SU-DHL-6 (cell line): ENCODE measurements at regions not wholly inside any gene's neighbourhood (a gene's known extent, or its start where the extent isn't known, plus 50 kb on each side); places are given as distances from the start of the nearest gene placed in this dataset.

ENCODE experiments used
- H2AFZ ChIP-seq: fragments of 200-600 bp; sonication (generic); 2 replicates; pipeline ENCODE4 v1.6.1; 2014; ENCODE audit warnings: low read depth, mild to moderate bottlenecking, moderate library complexity, mixed read lengths, antibody characterized with exemption, low read length; ENCODE audit not compliant: severe bottlenecking
- H3F3A ChIP-seq: fragments of 200-600 bp; shearing (Covaris generic); 2 replicates; pipeline ENCODE4 v1.6.0; 2016; ENCODE audit warnings: antibody characterized with exemption, mild to moderate bottlenecking; ENCODE audit not compliant: insufficient read depth
- H3K27ac ChIP-seq: fragments of 200-600 bp; sonication (generic); 2 replicates; pipeline ENCODE4 v1.5.1; 2016; ENCODE audit warnings: low read depth, mild to moderate bottlenecking, low read length, moderate library complexity, mixed read lengths
- H3K27me3 ChIP-seq: fragments of 200-600 bp; sonication (generic), shearing (Covaris generic); 2 replicates; pipeline ENCODE4 v1.6.0; 2014; ENCODE audit warnings: mild to moderate bottlenecking, low read length
- H3K36me3 ChIP-seq: fragments of 200-600 bp; sonication (generic); 2 replicates; pipeline ENCODE4 v1.6.1; 2014; ENCODE audit warnings: mild to moderate bottlenecking, low read length, mixed read lengths
- H3K4me2 ChIP-seq: fragments of 300-600, 200-600 bp; shearing (Covaris generic), sonication (generic); 2 replicates; pipeline ENCODE4 v1.6.0; 2014; ENCODE audit warnings: low read length, low read depth, mild to moderate bottlenecking; ENCODE audit not compliant: poor library complexity, severe bottlenecking
- H3K4me3 ChIP-seq: fragments of 200-600 bp; sonication (generic); 2 replicates; pipeline ENCODE4 v1.5.1; 2014; ENCODE audit warnings: antibody characterized with exemption, low read length, mild to moderate bottlenecking, mixed read lengths; ENCODE audit not compliant: insufficient read depth, poor library complexity, severe bottlenecking
- H3K79me2 ChIP-seq: fragments of 200-600 bp; sonication (generic); 2 replicates; pipeline ENCODE4 v1.6.1; 2014; ENCODE audit warnings: mild to moderate bottlenecking, low read length, moderate library complexity; ENCODE audit not compliant: insufficient read depth
- H3K9ac ChIP-seq: fragments of 200-600 bp; sonication (generic); 2 replicates; pipeline ENCODE4 v1.7.0; 2014; ENCODE audit warnings: mild to moderate bottlenecking, low read length
- H3K9me2 ChIP-seq: fragments of 200-600 bp; sonication (generic); replicated peaks from 2 replicates; pipeline ENCODE4 v1.6.1; 2014; ENCODE audit warnings: low read length; ENCODE audit not compliant: insufficient read depth
- H3K9me3 ChIP-seq: fragments of 200-600 bp; sonication (generic); 2 replicates; pipeline ENCODE4 v1.6.1; 2014; ENCODE audit warnings: low read length, mixed read lengths; ENCODE audit not compliant: insufficient read depth
- H4K20me1 ChIP-seq: fragments of 200-600 bp; sonication (generic); 2 replicates; pipeline ENCODE4 v1.6.1; 2014; ENCODE audit warnings: low read depth, mild to moderate bottlenecking, antibody characterized with exemption, low read length, moderate library complexity, mixed read lengths
- EZH2phosphoT487 ChIP-seq: fragments of 200-600 bp; sonication (generic), shearing (Covaris generic); conservative IDR thresholded peaks from 2 replicates; pipeline ENCODE4 v1.6.1; 2018; ENCODE audit warnings: mild to moderate bottlenecking, antibody characterized with exemption, low read length, moderate library complexity, mixed read lengths
- TF ChIP-seq, protein P1 (sequence below): fragments of 200-600 bp; sonication (generic); IDR thresholded peaks from one replicate; pipeline ENCODE4 v1.5.1; 2017; ENCODE audit warnings: antibody characterized with exemption, mild to moderate bottlenecking, low read length, moderate library complexity; ENCODE audit not compliant: insufficient read depth, poor library complexity, severe bottlenecking

DNA sequence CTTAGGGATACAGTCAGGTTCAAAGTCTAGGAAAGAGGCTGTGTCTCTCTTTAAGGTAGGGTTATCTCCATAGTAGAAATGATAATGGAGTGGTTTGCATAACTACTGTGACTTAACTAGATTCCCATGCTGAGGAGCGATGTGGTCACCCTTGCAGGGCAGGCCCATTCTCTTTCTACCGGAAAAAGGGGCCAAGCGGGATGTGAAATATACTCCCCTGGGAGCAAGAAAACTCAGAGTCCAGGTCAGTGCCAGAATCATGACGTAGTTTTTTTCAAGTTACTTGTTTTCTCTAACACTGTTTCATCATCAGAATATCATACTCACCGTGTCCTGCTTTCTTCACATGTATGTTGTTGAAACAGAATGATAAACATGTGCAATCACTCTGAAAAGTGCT, 649.0 kb upstream of the ANKRD30A start:
- H3K27ac ChIP-seq, result no peak overlapping the region
- no peaks in the 10 kb centered on the region for H3F3A ChIP-seq
- no peak overlapping the region for H3K4me2 ChIP-seq
- H3K27me3 ChIP-seq, result no peaks in the 10 kb centered on the region
- no peaks in the 10 kb centered on the region for H4K20me1 ChIP-seq
- no peaks in the 10 kb centered on the region for H3K36me3 ChIP-seq
- no peaks in the 10 kb centered on the region for H3K9me2 ChIP-seq
- no peak overlapping the region for H3K9ac ChIP-seq
- H3K79me2 ChIP-seq, result no peaks in the 10 kb centered on the region
- H3K4me3 ChIP-seq, result no peak overlapping the region
- H3K9me3 ChIP-seq, result no peaks in the 10 kb centered on the region
- no peak overlapping the region for H2AFZ ChIP-seq
- TF ChIP-seq, protein P1, sequence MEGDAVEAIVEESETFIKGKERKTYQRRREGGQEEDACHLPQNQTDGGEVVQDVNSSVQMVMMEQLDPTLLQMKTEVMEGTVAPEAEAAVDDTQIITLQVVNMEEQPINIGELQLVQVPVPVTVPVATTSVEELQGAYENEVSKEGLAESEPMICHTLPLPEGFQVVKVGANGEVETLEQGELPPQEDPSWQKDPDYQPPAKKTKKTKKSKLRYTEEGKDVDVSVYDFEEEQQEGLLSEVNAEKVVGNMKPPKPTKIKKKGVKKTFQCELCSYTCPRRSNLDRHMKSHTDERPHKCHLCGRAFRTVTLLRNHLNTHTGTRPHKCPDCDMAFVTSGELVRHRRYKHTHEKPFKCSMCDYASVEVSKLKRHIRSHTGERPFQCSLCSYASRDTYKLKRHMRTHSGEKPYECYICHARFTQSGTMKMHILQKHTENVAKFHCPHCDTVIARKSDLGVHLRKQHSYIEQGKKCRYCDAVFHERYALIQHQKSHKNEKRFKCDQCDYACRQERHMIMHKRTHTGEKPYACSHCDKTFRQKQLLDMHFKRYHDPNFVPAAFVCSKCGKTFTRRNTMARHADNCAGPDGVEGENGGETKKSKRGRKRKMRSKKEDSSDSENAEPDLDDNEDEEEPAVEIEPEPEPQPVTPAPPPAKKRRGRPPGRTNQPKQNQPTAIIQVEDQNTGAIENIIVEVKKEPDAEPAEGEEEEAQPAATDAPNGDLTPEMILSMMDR, result no peak
- TF ChIP-seq EZH2phosphoT487, result no peak

- Histone ChIP-seq H3K27ac (no peak overlapping the region), H3K27me3 (no peaks in the 10 kb centered on the region), H3F3A (no peaks in the 10 kb centered on the region), H3K9ac (no peak overlapping the region), H4K20me1 (no peaks in the 10 kb centered on the region), H3K79me2 (no peaks in the 10 kb centered on the region), H3K4me3 (no peak overlapping the region), H3K4me2 (no peak overlapping the region), H3K9me3 (no peaks in the 10 kb centered on the region), H3K9me2 (no peaks in the 10 kb centered on the region), H3K36me3 (no peaks in the 10 kb centered on the region), H2AFZ (no peak overlapping the region)
- TF ChIP-seq, protein P1, result no peak
- no peak for TF ChIP-seq EZH2phosphoT487
These were observed 649.7 kb upstream of the ANKRD30A start for GRCh38 chr10:36475746-36476145.

- Histone ChIP-seq H2AFZ (no peak overlapping the region), H3K36me3 (no peaks in the 10 kb centered on the region), H3K9ac (no peak overlapping the region), H3K27me3 (no peaks in the 10 kb centered on the region), H3K4me3 (no peak overlapping the region), H3K9me2 (no peaks in the 10 kb centered on the region), H3K9me3 (no peaks in the 10 kb centered on the region), H3F3A (no peaks in the 10 kb centered on the region), H3K27ac (no peak overlapping the region), H3K79me2 (no peaks in the 10 kb centered on the region), H3K4me2 (no peak overlapping the region), H4K20me1 (no peaks in the 10 kb centered on the region)
- TF ChIP-seq, protein P1, result no peak
- TF ChIP-seq EZH2phosphoT487, result no peak
These were observed 650.9 kb upstream of the ANKRD30A start for GRCh38 chr10:36474456-36474855.
